Thymus (tissue), 11 donors: ENCODE measurements at regions not wholly inside any gene's neighbourhood (a gene's known extent, or its start where the extent isn't known, plus 50 kb on each side); places are given as distances from the start of the nearest gene placed in this dataset.
A peak's percentile ranks its signal among the peaks of the same experiment; 100 is the strongest.

Experiments
- DNase-seq, 9 donors: peaks; one replicate each; pipeline ENCODE4 v3.0.0-alpha.2; 2013; ENCODE audit warnings: low spot score in 9 of 9, low read depth in 6 of 9, missing footprints in 1 of 9
- H3K27ac ChIP-seq, 2 donors: one replicate each; pipeline ENCODE4 v1.5.1; 2013; ENCODE audit warnings: control low read depth in 1 of 2, low read depth in 1 of 2, low read length in 1 of 2, mild to moderate bottlenecking in 1 of 2, moderate library complexity in 1 of 2
- H3K27me3 ChIP-seq, 2 donors: one replicate each; pipeline ENCODE4 v1.5.1; 2013; ENCODE audit warnings: low read length in 1 of 2; ENCODE audit not compliant: control insufficient read depth in 2 of 2, insufficient read depth in 1 of 2
- H3K36me3 ChIP-seq, 2 donors: one replicate each; pipeline ENCODE4 v1.5.1; 2013; ENCODE audit warnings: low read length in 1 of 2, mild to moderate bottlenecking in 1 of 2, moderate library complexity in 1 of 2; ENCODE audit not compliant: control insufficient read depth in 2 of 2, insufficient read depth in 2 of 2
- H3K4me1 ChIP-seq, 2 donors: one replicate each; pipeline ENCODE4 v1.5.1; 2013; ENCODE audit warnings: low read length in 2 of 2; ENCODE audit not compliant: control insufficient read depth in 2 of 2, insufficient read depth in 2 of 2
- H3K4me3 ChIP-seq, 2 donors: one replicate each; pipeline ENCODE4 v1.5.1; 2013; ENCODE audit warnings: low read length in 2 of 2, control low read depth in 1 of 2, mild to moderate bottlenecking in 1 of 2
- H3K9me3 ChIP-seq, 2 donors: one replicate each; pipeline ENCODE4 v1.5.1; 2013; ENCODE audit warnings: low read length in 1 of 2, mild to moderate bottlenecking in 1 of 2; ENCODE audit not compliant: control insufficient read depth in 2 of 2, insufficient read depth in 1 of 2
- WGBS: extraction: QIAGEN DNeasy Blood & Tissue Kit; methylation state at CpG from one replicate; pipeline ENCODE4 v1.1.7; 2013; 5-methylcytosine and 5-hydroxymethylcytosine counted together
- donor health status: healthy.

- Histone ChIP-seq H3K36me3 (no peaks in the 10 kb centered on the region), H3K27me3 (no peaks in the 10 kb centered on the region), H3K4me3 (no peak overlapping the region), H3K9me3 (peaks cover 3 to 9% of the 10 kb centered on the region in 2 donors), H3K27ac (no peak overlapping the region), H3K4me1 (no peaks in the 10 kb centered on the region)
- no peak for DNase-seq
These were observed 262.7 kb downstream of the SPRY1 start for GRCh38 chr4:123659262-123659661.

- 95% methylated on average over 1 of the region's 1 CpG for WGBS
- Histone ChIP-seq H3K36me3 (no peaks in the 10 kb centered on the region), H3K4me3 (no peak overlapping the region), H3K27me3 (no peaks in the 10 kb centered on the region), H3K27ac (no peak overlapping the region), H3K4me1 (no peaks in the 10 kb centered on the region), H3K9me3 (peaks cover 3 to 9% of the 10 kb centered on the region in 2 donors)
- DNase-seq: peak in 7 of 9 donors; percentile 10 to 65 (median 21)
These were observed 263.1 kb downstream of the SPRY1 start for GRCh38 chr4:123659730-123660129.

- no peak for DNase-seq
- H3K9me3 ChIP-seq: peaks cover 3 to 7% of the 10 kb centered on the region in 2 donors
- no peaks in the 10 kb centered on the region for H3K36me3 ChIP-seq
- no peak overlapping the region for H3K27ac ChIP-seq
- H3K4me3 ChIP-seq: no peak overlapping the region
- H3K27me3 ChIP-seq: no peaks in the 10 kb centered on the region
- no peaks in the 10 kb centered on the region for H3K4me1 ChIP-seq
These were observed 264.6 kb downstream of the SPRY1 start for GRCh38 chr4:123661080-123661737.

GRCh38 chr4:123662827-123663226, 266.2 kb downstream of the SPRY1 start:
- no peaks in the 10 kb centered on the region for H3K4me1 ChIP-seq
- no peaks in the 10 kb centered on the region for H3K36me3 ChIP-seq
- DNase-seq: no peak
- no peaks in the 10 kb centered on the region for H3K9me3 ChIP-seq
- H3K4me3 ChIP-seq: no peak overlapping the region
- no peaks in the 10 kb centered on the region for H3K27me3 ChIP-seq
- no peak overlapping the region for H3K27ac ChIP-seq

- Histone ChIP-seq H3K27ac (no peak overlapping the region), H3K27me3 (no peaks in the 10 kb centered on the region), H3K36me3 (no peaks in the 10 kb centered on the region), H3K9me3 (no peaks in the 10 kb centered on the region), H3K4me3 (no peak overlapping the region), H3K4me1 (no peaks in the 10 kb centered on the region)
- WGBS: 99% methylated on average over 5 of the region's 5 CpGs
- DNase-seq: no peak
These were observed 269.9 kb downstream of the SPRY1 start for GRCh38 chr4:123666486-123666885.

- Histone ChIP-seq H3K27me3 (no peaks in the 10 kb centered on the region), H3K27ac (no peak overlapping the region), H3K36me3 (no peaks in the 10 kb centered on the region), H3K9me3 (no peaks in the 10 kb centered on the region), H3K4me1 (no peaks in the 10 kb centered on the region), H3K4me3 (no peak overlapping the region)
- 98% methylated on average over 6 of the region's 6 CpGs for WGBS
- no peak for DNase-seq
These were observed 270.9 kb downstream of the SPRY1 start for GRCh38 chr4:123667496-123667895.

GRCh38 chr4:123667991-123668390, 271.4 kb downstream of the SPRY1 start:
- 95% methylated on average over 2 of the region's 2 CpGs for WGBS
- Histone ChIP-seq H3K4me3 (no peak overlapping the region), H3K9me3 (no peaks in the 10 kb centered on the region), H3K27me3 (no peaks in the 10 kb centered on the region), H3K4me1 (no peaks in the 10 kb centered on the region), H3K36me3 (no peaks in the 10 kb centered on the region), H3K27ac (no peak overlapping the region)
- DNase-seq: no peak

- Histone ChIP-seq H3K4me1 (no peaks in the 10 kb centered on the region), H3K36me3 (no peaks in the 10 kb centered on the region), H3K27me3 (no peaks in the 10 kb centered on the region), H3K4me3 (no peak overlapping the region), H3K27ac (no peak overlapping the region), H3K9me3 (no peaks in the 10 kb centered on the region)
- 37% methylated on average over 4 of the region's 4 CpGs for WGBS
- peak in 1 of 9 donors; percentile 15 for DNase-seq
These were observed 275.2 kb downstream of the SPRY1 start for GRCh38 chr4:123671636-123672404.

- DNase-seq: no peak
- Histone ChIP-seq H3K4me1 (no peaks in the 10 kb centered on the region), H3K9me3 (no peaks in the 10 kb centered on the region), H3K27ac (no peak overlapping the region), H3K36me3 (no peaks in the 10 kb centered on the region), H3K4me3 (no peak overlapping the region), H3K27me3 (no peaks in the 10 kb centered on the region)
- WGBS: 73% methylated on average over 3 of the region's 3 CpGs
These were observed 276.4 kb downstream of the SPRY1 start for GRCh38 chr4:123672987-123673386.
